ENCODE measurements at regions not wholly inside any gene's neighbourhood (a gene's known extent, or its start where the extent isn't known, plus 50 kb on each side); places are given as distances from the start of the nearest gene placed in this dataset.

GRCh38 chr2:19746611-19747309 is 155.0 kb downstream of the TTC32 start:
- no peak for DNase-seq

GRCh38 chr2:19746137-19746600 is 155.6 kb downstream of the TTC32 start:
- DNase-seq, result no peak

GRCh38 chr2:19745318-19746136 is 156.3 kb downstream of the TTC32 start:
- DNase-seq, result no peak

- DNase-seq, result no peak
These were observed 157.2 kb downstream of the TTC32 start for GRCh38 chr2:19744456-19745199.

- DNase-seq, result no peak
These were observed 158.1 kb downstream of the TTC32 start for GRCh38 chr2:19743641-19744040.

GRCh38 chr2:19742872-19743271 is 158.9 kb downstream of the TTC32 start:
- DNase-seq, result no peak

GRCh38 chr2:19739256-19739655 is 162.5 kb downstream of the TTC32 start:
- DNase-seq, result no peak

- no peak for DNase-seq
These were observed 163.1 kb downstream of the TTC32 start for GRCh38 chr2:19738707-19739106.

- no peak for DNase-seq
These were observed 165.5 kb downstream of the TTC32 start for GRCh38 chr2:19736191-19736831.

GRCh38 chr2:19733951-19734425 is 167.8 kb downstream of the TTC32 start:
- no peak for DNase-seq

GRCh38 chr2:19733390-19733789 is 168.4 kb downstream of the TTC32 start:
- DNase-seq, result no peak

- no peak for DNase-seq
These were observed 169.5 kb downstream of the TTC32 start for GRCh38 chr2:19732255-19732654.

GRCh38 chr2:19731515-19731914 is 170.3 kb downstream of the TTC32 start:
- DNase-seq, result no peak

- no peak for DNase-seq
These were observed 170.7 kb downstream of the TTC32 start for GRCh38 chr2:19731037-19731436.

GRCh38 chr2:19728125-19728524 is 173.7 kb downstream of the TTC32 start:
- no peak for DNase-seq

GRCh38 chr2:19725392-19725791 is 176.4 kb downstream of the TTC32 start:
- no peak for DNase-seq

GRCh38 chr2:19723021-19723420 is 178.8 kb downstream of the TTC32 start:
- no peak for DNase-seq

GRCh38 chr2:19722531-19722971 is 179.2 kb downstream of the TTC32 start:
- DNase-seq, result no peak

GRCh38 chr2:19720306-19720705 is 181.5 kb downstream of the TTC32 start:
- DNase-seq, result no peak

- no peak for DNase-seq
These were observed 182.2 kb downstream of the TTC32 start for GRCh38 chr2:19719540-19719939.

GRCh38 chr2:19717446-19717845 is 184.3 kb downstream of the TTC32 start:
- no peak for DNase-seq

- no peak for DNase-seq
These were observed 186.9 kb downstream of the TTC32 start for GRCh38 chr2:19714926-19715325.

GRCh38 chr2:19712850-19713249 is 188.9 kb downstream of the TTC32 start:
- no peak for DNase-seq
